Activated CD8-positive, alpha-beta memory T cell treated with anti-CD3 and anti-CD28 coated beads for 24 hours (primary cell): ENCODE measurements at regions not wholly inside any gene's neighbourhood (a gene's known extent, or its start where the extent isn't known, plus 50 kb on each side); places are given as distances from the start of the nearest gene placed in this dataset.

ENCODE experiments used
- DNase-seq: peaks from one replicate; pipeline ENCODE4 v3.0.0-alpha.2; 2020

GRCh38 chr7:18370633-18371032 is 124.9 kb upstream of the HDAC9 start:
- DNase-seq = no peak

- no peak for DNase-seq
These were observed 116.5 kb upstream of the HDAC9 start for GRCh38 chr7:18378989-18379605.

GRCh38 chr7:18384491-18385143 is 110.9 kb upstream of the HDAC9 start:
- no peak for DNase-seq

- DNase-seq = no peak
These were observed 108.9 kb upstream of the HDAC9 start for GRCh38 chr7:18386607-18387006.

GRCh38 chr7:18387191-18387735 is 108.3 kb upstream of the HDAC9 start:
- DNase-seq = no peak

GRCh38 chr7:18390535-18390907 is 105.0 kb upstream of the HDAC9 start:
- DNase-seq = no peak

- no peak for DNase-seq
These were observed 102.0 kb upstream of the HDAC9 start for GRCh38 chr7:18393465-18394118.

- DNase-seq = no peak
These were observed 99.7 kb upstream of the HDAC9 start for GRCh38 chr7:18395868-18396267.

GRCh38 chr7:18396953-18397352 is 98.6 kb upstream of the HDAC9 start:
- no peak for DNase-seq

GRCh38 chr7:18399436-18400235 is 95.9 kb upstream of the HDAC9 start:
- DNase-seq = no peak

- DNase-seq = no peak
These were observed 95.3 kb upstream of the HDAC9 start for GRCh38 chr7:18400275-18400674.

GRCh38 chr7:18400726-18401125 is 94.8 kb upstream of the HDAC9 start:
- DNase-seq = no peak

GRCh38 chr7:18401757-18402156 is 93.8 kb upstream of the HDAC9 start:
- DNase-seq = no peak

- DNase-seq = no peak
These were observed 92.9 kb upstream of the HDAC9 start for GRCh38 chr7:18402488-18403183.

- no peak for DNase-seq
These were observed 89.8 kb upstream of the HDAC9 start for GRCh38 chr7:18405726-18406125.

GRCh38 chr7:18407385-18407784 is 88.2 kb upstream of the HDAC9 start:
- no peak for DNase-seq

GRCh38 chr7:18408461-18408860 is 87.1 kb upstream of the HDAC9 start:
- no peak for DNase-seq

GRCh38 chr7:18408868-18409267 is 86.7 kb upstream of the HDAC9 start:
- no peak for DNase-seq

- DNase-seq = no peak
These were observed 82.1 kb upstream of the HDAC9 start for GRCh38 chr7:18413447-18413846.

GRCh38 chr7:18414885-18415284 is 80.7 kb upstream of the HDAC9 start:
- DNase-seq = no peak

- DNase-seq = no peak
These were observed 78.6 kb upstream of the HDAC9 start for GRCh38 chr7:18416988-18417387.

- DNase-seq = no peak
These were observed 76.1 kb upstream of the HDAC9 start for GRCh38 chr7:18419456-18419855.

GRCh38 chr7:18420108-18420507 is 75.4 kb upstream of the HDAC9 start:
- DNase-seq = no peak
